Heart left ventricle (tissue), 13 donors: ENCODE measurements at regions not wholly inside any gene's neighbourhood (a gene's known extent, or its start where the extent isn't known, plus 50 kb on each side); places are given as distances from the start of the nearest gene placed in this dataset.

Experiments
- CTCF ChIP-seq, 12 donors: fragments of 200-600 bp; sonication (generic) in 4 of 12; IDR thresholded peaks; one replicate each; pipeline versions ENCODE4 v1.5.0 to v1.8.0; 2018 to 2022; ENCODE audit warnings: antibody characterized with exemption in 12 of 12, mild to moderate bottlenecking in 5 of 12
- POLR2A ChIP-seq, 2 donors: fragments of 450-650 bp; IDR thresholded peaks; one replicate each; pipeline ENCODE4 v1.6.1; 2017; ENCODE audit warnings: antibody characterized with exemption in 2 of 2, mild to moderate bottlenecking in 2 of 2, moderate library complexity in 2 of 2
- donor health status: ischemic (EF 13 %, LVEDD 7.1; RV severe dilation, severe dysfunction).
- donor health status: DM: no; HTN: yes; CAD: no.
- donor health status: DM: no; HTN: no; CAD: no.
- donor health status: ischemic (EF 25% LVEDD 6.9; RV normal size, moderate dysfunction).
- donor health status: ischemic (EF 25% LVEDD 5.7; RV mildly dilated, moderate dysfunction).
- donor health status: ischemic (EF 35%, LVEDD 5.7; RV mildly dilated, moderate dysfunction).
- donor health status: nonischemic (EF 11% LVEDD 7.7; RV severe dilation, severe dysfunction).
- donor health status: DM: yes; HTN: yes; CAD: no.
- donor health status: PGD.
- donor health status: ischemic (EF 29% LVEDD 5.4; RV normal size, mild dysfunction).
- donor health status: nonischemic (EF 23%, LVEDD 6.1; RV moderate dilation, normal function).

GRCh38 chr9:4420351-4420750 lies 69.9 kb upstream of the SLC1A1 start:
- TF ChIP-seq CTCF (IDR thresholded peaks at IDR 0.05): no peak
- TF ChIP-seq POLR2A (IDR thresholded peaks at IDR 0.05): no peak
